NCI-H82 (cell line): ENCODE measurements at regions not wholly inside any gene's neighbourhood (a gene's known extent, or its start where the extent isn't known, plus 50 kb on each side); places are given as distances from the start of the nearest gene placed in this dataset.
"Not testable (repeated sequence)": the region's sequence is repeated elsewhere in the genome, so short reads cannot be mapped to it uniquely, and the experiment has no call there.

Experiments
- DNase-seq: peaks from one replicate; lab custom pipeline; 2025; lab: John Stamatoyannopoulos, UW

- not testable (repeated sequence) for DNase-seq
Observed at GRCh38 chr5:101743000-101743399, 553.1 kb downstream of the SLCO4C1 start.

DNA sequence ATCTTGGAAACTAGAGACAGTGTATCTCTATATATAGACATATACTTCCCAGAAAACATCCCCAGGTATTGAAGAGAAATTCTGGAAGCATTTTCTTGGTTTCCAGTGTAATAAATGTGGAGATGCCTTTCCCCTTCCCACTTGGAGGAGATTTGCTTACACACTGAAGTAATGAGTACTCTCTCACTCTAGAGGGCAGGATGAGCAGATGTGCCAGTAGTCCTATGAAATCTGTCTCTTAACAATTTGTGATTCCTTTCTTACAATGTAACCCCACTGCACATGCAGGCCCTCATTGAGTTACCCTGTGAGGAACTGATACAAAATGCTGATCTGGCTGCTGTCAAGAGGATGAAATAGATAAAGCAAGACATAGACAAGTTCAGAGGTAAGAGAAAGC, 567.2 kb downstream of the SLCO4C1 start:
- peak; percentile 35 for DNase-seq

- no peak for DNase-seq
Observed at GRCh38 chr5:101721543-101721942, 574.5 kb downstream of the SLCO4C1 start.

- DNase-seq, result no peak
Observed at GRCh38 chr5:101720033-101720432, 576.1 kb downstream of the SLCO4C1 start.

- no peak for DNase-seq
Observed at GRCh38 chr5:101717721-101718120, 578.4 kb downstream of the SLCO4C1 start.

- DNase-seq, result no peak
Observed at GRCh38 chr5:101716941-101717340, 579.1 kb downstream of the SLCO4C1 start.

- DNase-seq, result not testable (repeated sequence)
Observed at GRCh38 chr5:101715790-101716189, 580.3 kb downstream of the SLCO4C1 start.

- DNase-seq, result no peak
Observed at GRCh38 chr5:101689306-101689705, 606.8 kb downstream of the SLCO4C1 start.

DNA sequence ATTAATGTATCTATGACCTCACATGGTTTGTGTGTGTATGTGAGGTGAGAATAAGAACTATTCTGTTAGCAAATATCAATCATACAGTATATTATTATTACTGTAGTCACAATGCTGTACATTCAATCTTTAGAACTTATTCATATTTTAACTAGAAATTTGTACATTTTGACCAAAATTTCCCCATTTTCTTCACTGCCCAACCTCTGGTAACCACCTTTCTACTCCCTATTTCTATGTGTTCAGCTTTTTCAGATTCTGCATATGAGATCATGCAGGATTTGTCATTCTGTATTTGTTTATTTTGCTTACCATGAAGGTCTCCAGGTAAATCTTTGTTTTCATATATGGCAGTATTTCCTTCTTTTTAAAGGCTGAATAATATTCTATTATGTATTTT, 607.9 kb downstream of the SLCO4C1 start:
- no peak for DNase-seq

DNA sequence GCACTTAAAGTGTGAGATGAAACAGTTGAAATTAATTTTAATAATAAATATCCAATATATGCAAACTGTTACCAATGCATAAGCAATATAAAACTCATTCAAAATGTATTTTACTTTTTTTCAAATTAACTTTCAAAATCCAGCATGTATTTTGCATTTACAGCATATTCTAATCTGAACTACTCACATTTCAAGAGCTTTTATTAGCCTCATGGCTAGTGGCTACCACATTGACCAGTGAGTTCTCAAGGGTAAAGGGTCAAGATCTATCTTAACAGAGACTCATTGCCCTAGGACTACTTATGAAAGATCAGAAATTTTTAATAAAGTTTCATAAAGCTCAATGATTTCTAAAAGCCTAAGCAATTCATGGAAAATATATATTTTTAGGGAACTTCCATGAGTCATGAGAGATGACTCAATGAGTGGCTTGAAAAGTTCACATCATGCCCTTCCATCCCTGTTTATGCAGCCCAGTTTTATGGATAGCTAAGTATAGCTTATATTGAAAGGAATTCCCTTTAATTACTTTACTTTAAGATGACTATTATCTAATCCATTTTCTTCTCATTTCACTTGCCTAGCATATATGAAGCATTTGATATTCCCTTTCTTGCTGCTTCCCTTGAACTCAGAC, 608.6 kb downstream of the SLCO4C1 start:
- no peak for DNase-seq

DNA sequence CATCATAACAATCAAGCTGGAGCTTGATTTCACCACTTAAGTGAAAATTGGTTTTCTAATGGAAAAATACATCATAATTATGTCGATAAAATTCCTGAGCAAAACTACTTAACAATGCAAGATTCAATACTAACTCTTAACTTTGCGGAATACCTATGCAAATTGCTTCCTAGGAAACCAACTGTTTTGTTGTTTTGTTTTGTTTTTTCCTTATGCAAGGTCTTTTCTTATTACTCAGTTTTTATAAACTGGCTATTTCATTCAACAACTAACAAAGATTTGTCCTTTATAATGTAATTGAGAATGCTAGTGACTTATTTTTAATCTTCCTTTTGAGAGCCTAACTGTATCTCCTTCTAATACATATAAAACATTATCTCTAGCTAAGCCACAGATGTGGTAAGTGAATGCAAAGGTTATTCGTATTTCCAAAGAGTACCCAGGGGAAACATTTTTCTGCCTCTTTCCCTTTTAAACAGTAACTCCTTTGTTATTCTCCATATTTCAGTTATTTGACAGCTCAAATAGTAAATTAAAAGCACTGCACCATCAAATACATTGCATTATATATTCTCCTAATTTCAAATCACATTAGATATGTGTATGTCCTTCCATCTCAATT, 609.4 kb downstream of the SLCO4C1 start:
- no peak for DNase-seq

DNA sequence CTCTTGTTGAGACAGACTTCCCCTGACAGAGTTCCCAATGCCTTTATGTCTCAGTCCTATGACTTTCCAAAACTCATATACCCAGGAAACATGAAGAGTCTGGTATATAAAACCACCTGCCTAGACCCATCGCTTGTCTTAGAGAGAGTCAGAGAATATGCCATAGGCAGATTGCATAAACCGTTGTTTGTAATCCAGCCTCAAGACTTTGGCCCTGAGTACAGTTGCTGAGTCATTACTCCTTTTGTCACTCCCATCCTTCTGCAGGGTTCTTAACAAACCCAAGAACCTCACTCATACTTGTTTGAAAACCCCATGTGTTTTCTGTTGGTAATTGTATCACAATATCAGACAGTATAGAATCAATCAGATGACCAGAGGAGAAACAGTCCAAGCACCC, 616.3 kb downstream of the SLCO4C1 start:
- DNase-seq, result peak; percentile 3

- DNase-seq, result peak; percentile 82
Observed at GRCh38 chr5:101678481-101679193, 617.4 kb downstream of the SLCO4C1 start.

DNA sequence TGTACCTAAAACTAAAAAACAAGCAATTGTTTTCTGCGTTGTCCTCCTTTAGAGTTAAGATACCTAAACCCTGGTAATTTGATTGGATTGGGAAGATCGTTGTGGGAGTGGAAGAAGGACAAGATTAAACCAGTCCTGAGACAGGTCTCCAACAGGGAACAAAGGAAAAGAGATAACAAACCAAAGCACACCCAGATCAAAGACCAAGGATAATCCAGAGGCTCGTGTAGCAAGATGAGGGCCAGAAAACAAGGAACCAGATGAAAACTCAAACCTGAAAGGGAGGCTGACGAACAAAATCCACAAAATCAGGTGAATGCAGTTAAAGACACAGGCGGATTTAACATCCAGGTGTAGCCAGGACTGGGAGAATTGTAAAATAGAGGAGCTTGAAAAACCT, 618.1 kb downstream of the SLCO4C1 start:
- no peak for DNase-seq

DNA sequence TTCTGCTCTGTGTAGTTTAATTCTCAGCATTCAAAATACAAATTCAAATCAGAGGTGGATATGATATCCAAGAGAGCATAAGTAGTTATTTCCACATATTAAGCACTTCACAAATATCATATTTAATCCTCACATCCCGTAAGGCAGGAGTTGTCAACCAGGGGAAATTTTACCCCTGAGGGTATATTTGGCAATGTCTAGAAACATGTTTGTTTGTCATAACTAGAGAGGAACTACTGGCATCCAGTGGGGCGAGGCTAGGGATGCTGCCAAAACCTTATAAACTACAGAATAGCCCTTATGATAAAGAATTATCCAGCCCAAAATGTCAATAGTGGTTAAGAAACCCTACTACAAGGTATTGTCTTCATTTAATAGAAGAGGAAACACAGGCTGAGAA, 619.4 kb downstream of the SLCO4C1 start:
- no peak for DNase-seq

- DNase-seq, result peak; percentile 2
Observed at GRCh38 chr5:101675510-101676219, 620.4 kb downstream of the SLCO4C1 start.

DNA sequence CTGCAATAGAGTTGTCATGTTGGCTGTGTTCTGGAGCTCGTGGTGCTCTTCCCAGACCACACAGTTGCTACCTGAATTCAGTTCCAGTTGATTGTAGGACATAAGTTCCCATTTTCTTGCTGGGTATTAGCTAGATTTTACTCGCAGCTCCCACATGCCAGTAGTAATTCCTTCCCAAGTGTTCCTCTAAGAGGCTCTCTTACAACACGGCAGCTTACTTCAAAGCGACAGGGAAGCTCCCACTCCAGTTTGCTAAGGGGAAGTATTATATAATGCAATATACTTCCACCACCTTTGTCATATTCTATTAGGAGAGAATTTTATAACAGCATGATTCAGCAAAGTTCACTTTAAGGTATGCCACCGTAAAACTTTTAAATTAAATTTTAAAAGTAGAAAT, 623.0 kb downstream of the SLCO4C1 start:
- DNase-seq, result no peak

DNA sequence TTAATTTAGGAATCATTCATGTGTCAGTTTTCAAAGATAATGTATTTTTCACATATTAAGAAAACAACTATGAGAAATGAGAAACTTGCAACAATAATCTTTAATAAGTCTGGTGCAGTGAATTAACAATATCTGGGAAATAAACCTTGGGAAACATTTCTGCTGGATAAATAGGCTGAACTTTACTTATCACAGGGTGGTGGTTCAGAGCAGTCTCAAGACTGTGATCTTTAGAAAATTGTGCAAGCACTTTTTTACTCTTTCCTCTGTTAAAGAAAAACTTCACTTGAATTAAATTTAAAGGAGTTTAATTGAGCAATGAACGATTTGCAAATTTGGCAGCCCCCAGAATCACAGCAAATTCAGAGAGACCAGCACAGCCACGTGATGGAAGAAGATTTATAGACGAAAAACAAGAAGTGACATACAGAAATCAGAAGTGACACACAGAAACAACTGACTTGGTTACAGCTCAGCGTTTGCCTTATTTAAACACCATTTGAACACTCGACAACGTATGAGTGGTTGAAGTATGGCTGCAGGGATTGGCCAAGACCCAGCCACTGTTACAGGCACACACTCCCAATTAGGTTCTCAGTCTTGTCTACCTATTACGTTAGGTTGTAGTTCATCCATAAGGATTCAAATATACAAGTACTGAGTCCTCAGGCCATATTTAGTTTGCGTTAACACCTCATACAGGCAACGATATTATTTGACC, 631.9 kb downstream of the SLCO4C1 start:
- DNase-seq, result no peak

DNA sequence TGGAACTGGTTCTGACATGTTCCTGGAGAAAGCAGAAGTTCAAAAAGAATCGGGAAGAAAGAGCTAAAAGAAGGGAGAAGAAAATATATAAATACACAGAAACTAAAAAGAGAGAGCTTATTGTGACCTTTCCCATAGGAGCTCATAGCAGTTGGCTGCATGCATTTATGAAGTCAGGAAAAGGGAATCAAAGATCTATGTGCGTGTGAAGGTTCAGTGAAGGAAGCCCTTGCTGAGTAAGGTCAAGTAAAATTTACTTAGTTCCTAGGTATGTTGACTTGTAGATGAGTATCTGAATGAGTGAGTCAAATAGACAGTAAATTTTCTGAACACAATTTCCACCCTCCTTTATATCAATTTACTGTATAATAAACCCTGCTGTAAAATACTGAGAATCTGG, 632.5 kb downstream of the SLCO4C1 start:
- DNase-seq, result no peak

DNA sequence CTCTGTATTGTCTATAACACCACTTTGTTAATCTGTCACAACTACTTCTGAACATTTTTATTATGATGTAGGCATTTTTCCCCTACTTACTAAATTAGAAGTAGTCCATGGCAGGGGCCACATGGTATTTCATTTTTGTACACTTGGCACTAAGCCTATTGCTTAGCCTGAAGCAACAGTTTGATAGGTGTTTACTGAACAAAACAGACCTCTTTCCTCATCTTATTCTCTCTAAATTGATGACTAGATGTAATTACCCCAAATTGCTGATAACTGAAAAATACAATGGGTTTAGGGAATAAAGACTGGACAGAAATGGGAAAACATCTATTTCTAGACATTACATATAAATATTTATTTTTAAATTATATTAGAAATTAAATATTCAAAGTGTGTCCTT, 633.8 kb downstream of the SLCO4C1 start:
- no peak for DNase-seq

GRCh38 chr5:101658433-101658832, 637.7 kb downstream of the SLCO4C1 start:
- DNase-seq, result no peak

DNA sequence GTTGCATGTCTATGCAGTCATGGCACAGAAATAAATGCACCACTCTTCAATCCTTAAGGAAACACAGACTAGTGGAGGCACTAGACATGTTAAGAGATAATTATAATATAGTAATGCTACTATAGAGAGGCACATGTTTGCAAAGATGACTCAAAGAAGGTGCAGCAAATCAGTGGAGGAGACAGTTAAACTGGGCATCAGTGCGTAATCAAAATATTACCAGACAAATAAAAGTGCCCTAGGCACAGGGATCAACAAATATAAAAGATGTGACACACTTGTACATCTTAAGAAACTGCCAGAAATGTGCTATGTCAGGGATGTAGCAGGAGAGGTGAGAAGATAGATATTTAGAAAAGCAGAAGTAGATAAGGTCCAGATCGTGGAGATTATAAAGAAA, 642.1 kb downstream of the SLCO4C1 start:
- no peak for DNase-seq
